Panc1 (cell line): ENCODE measurements at regions not wholly inside any gene's neighbourhood (a gene's known extent, or its start where the extent isn't known, plus 50 kb on each side); places are given as distances from the start of the nearest gene placed in this dataset.

Source experiments
- ATAC-seq: fragments of 200-7000 bp; cut with Tn5 transposase; 2 replicates; pipeline ENCODE4 v1.9.1; 2020; ENCODE audit warnings: mild to moderate bottlenecking, moderate library complexity
- BruUV-seq: library from RNA; stranded (reverse); fragments of 400-500 nt; replicated peaks from 2 replicates; lab custom pipeline; 2021; lab: Mats Ljungman, UMichigan
- CTCF ChIA-PET: fragments of 300-600 bp; sonication (Branson Sonifier 250); formaldehyde crosslinking; loops from one replicate; lab custom pipeline; 2022; ENCODE audit warnings: antibody characterized with exemption; lab: Charles Lee
- POLR2A ChIA-PET: fragments of 300-600 bp; sonication (Branson Sonifier 250); formaldehyde crosslinking; loops from one replicate; lab custom pipeline; 2022; ENCODE audit warnings: antibody characterized with exemption; lab: Charles Lee
- DNase-seq: peaks from one replicate; pipeline ENCODE4 v3.0.0-alpha.2; 2010; ENCODE audit warnings: low read depth, low spot score
- H3K27ac ChIP-seq: 2 replicates; pipeline ENCODE4 v1.5.1; 2011; ENCODE audit warnings: mild to moderate bottlenecking, low read length, inconsistent platforms
- H3K27me3 ChIP-seq: fragments of 200-500 bp; sonication (Bioruptor generic); 2 replicates; pipeline ENCODE4 v1.6.0; 2014; ENCODE audit warnings: low read length, inconsistent platforms; ENCODE audit not compliant: control insufficient read depth, insufficient read depth
- H3K36me3 ChIP-seq: fragments of 200-500 bp; sonication (Bioruptor generic); 2 replicates; pipeline ENCODE4 v1.5.1; 2014; ENCODE audit warnings: inconsistent platforms, mild to moderate bottlenecking, low read length, moderate library complexity; ENCODE audit not compliant: control insufficient read depth, insufficient read depth
- H3K4me1 ChIP-seq: 2 replicates; pipeline ENCODE4 v1.5.1; 2011; ENCODE audit warnings: inconsistent platforms, mild to moderate bottlenecking, low read length, moderate library complexity; ENCODE audit not compliant: control insufficient read depth, insufficient read depth
- H3K4me3 ChIP-seq, 2 experiments: 2 replicates each; pipeline ENCODE4 v1.5.1; 2011 to 2012; ENCODE audit warnings: low read depth in 2 of 2, low read length in 2 of 2, mild to moderate bottlenecking in 2 of 2, inconsistent platforms in 1 of 2, moderate library complexity in 1 of 2
- H3K9me3 ChIP-seq: fragments of 200-500 bp; sonication (Bioruptor generic); 2 replicates; pipeline ENCODE4 v1.5.1; 2014; ENCODE audit warnings: low read depth, mild to moderate bottlenecking, inconsistent platforms, low read length, moderate library complexity; ENCODE audit not compliant: control insufficient read depth, insufficient read depth
- CTCF ChIP-seq: fragments of 450-650 bp; IDR thresholded peaks from 2 replicates; pipeline ENCODE4 v1.5.1; 2017; ENCODE audit warnings: mild to moderate bottlenecking
- POLR2AphosphoS5 ChIP-seq: IDR thresholded peaks from 2 replicates; pipeline ENCODE4 v1.6.1; 2012; ENCODE audit warnings: mild to moderate bottlenecking, low read depth, low read length, moderate library complexity
- REST ChIP-seq, 2 experiments: IDR thresholded peaks; 2 replicates each; pipeline ENCODE4 v1.6.1; 2011 to 2012; ENCODE audit warnings: low read depth in 2 of 2, control low read depth in 1 of 2, low read length in 1 of 2, mild to moderate bottlenecking in 1 of 2, moderate library complexity in 1 of 2; ENCODE audit not compliant: insufficient read depth in 1 of 2
- SIN3A ChIP-seq: IDR thresholded peaks from 2 replicates; pipeline ENCODE4 v1.6.1; 2012; ENCODE audit warnings: low read depth, mild to moderate bottlenecking, low read length, moderate library complexity, borderline replicate concordance; ENCODE audit not compliant: insufficient read depth
- TCF7L2 ChIP-seq: IDR thresholded peaks from 2 replicates; pipeline ENCODE4 v1.6.1; 2011; ENCODE audit warnings: mild to moderate bottlenecking, low read depth, low read length, inconsistent platforms
- in situ Hi-C: cut with HindIII; loops from 2 replicates; pipeline ENCODE4 v1.10.0; 2016; ENCODE audit warnings: low sequenced_read_pairs, low pct_unique_long_range_greater_than_20kb
- intact Hi-C: fragments of 100-400 bp; cut with micrococcal nuclease; formaldehyde crosslinking; loops from one replicate; pipeline ENCODE4 v1.10.0; 2022; ENCODE audit not compliant: unreplicated experiment

GRCh38 chr7:111622084-111622483, 59.8 kb upstream of the IMMP2L start:
- TF ChIP-seq POLR2AphosphoS5 (no peak), REST (IDR thresholded peaks at IDR 0.05; ENCODE audit: insufficient read depth in 1 of 2, low read depth in 2 of 2, low read length in 1 of 2) (no peak), SIN3A (no peak), TCF7L2 (no peak), CTCF (no peak)
- Histone ChIP-seq H3K27ac (no peak overlapping the region), H3K4me1 (no peaks in the 10 kb centered on the region), H3K36me3 (no peaks in the 10 kb centered on the region), H3K9me3 (no peaks in the 10 kb centered on the region), H3K4me3 (no peak overlapping the region), H3K27me3 (no peaks in the 10 kb centered on the region)
- POLR2A ChIA-PET = no interaction called here
- in situ Hi-C loops (no loop called here), intact Hi-C loops (no loop called here)
- BruUV-seq = no TSS peak
- CTCF ChIA-PET = no interaction called here
- ATAC-seq (no peak), DNase-seq (no peak)
